Activated gamma-delta T cell treated with Interleukin-2 at 50 U/mL for 16 hours (primary cell): ENCODE measurements at regions not wholly inside any gene's neighbourhood (a gene's known extent, or its start where the extent isn't known, plus 50 kb on each side); places are given as distances from the start of the nearest gene placed in this dataset.
"Not testable (repeated sequence)": the region's sequence is repeated elsewhere in the genome, so short reads cannot be mapped to it uniquely, and the experiment has no call there.

ENCODE experiments used
- DNase-seq: peaks from one replicate; pipeline ENCODE4 v3.0.0-alpha.2; 2020

GRCh38 chr21:27525780-27526179 lies 558.9 kb upstream of the ADAMTS5 start:
- DNase-seq: no peak

- no peak for DNase-seq
Observed at GRCh38 chr21:27519361-27519760, 552.5 kb upstream of the ADAMTS5 start.

- DNase-seq: not testable (repeated sequence)
Observed at GRCh38 chr21:27517177-27517576, 550.3 kb upstream of the ADAMTS5 start.

DNA sequence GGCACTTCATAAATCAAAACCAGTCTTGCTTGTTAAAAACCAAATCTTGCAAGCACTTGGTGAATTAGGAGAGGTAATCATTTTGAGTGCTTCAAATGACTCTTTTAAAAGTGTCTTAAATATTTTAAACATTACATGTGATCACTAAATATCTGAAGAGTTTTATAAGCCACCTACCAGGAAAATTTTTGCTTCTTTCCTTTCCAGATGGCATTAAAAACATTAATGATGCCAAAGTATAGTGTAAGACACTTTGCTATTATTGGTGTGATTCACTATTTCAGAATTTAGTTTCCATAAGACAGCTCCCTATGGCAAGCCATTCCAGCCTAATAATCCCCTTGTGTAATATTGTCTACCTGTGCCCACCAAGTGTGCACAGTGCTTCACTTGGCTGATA lies 548.8 kb upstream of the ADAMTS5 start:
- no peak for DNase-seq

DNA sequence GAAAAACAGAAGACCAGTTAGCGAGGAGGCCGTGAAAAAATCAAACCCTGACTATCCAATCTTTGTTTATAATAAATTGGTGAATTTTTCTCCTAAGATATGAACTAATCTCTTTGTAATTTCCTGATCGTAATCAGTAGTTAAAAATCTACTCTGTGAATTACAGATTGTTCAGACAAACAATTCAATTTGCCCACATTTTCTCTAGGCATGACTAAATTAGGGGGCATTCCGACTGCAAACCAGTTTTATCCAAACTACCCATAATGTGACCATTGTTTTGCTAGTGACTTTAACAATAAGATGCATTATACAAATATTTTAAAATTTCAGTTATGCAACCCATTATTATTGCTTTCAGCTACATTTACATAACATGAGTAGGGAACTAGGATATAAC lies 546.9 kb upstream of the ADAMTS5 start:
- DNase-seq: no peak

GRCh38 chr21:27513016-27513415 lies 546.1 kb upstream of the ADAMTS5 start:
- DNase-seq: no peak

- DNase-seq: no peak
Observed at GRCh38 chr21:27511233-27511632, 544.3 kb upstream of the ADAMTS5 start.

- DNase-seq: no peak
Observed at GRCh38 chr21:27507695-27508094, 540.8 kb upstream of the ADAMTS5 start.

- DNase-seq: no peak
Observed at GRCh38 chr21:27505516-27505915, 538.6 kb upstream of the ADAMTS5 start.

- no peak for DNase-seq
Observed at GRCh38 chr21:27502801-27503200, 535.9 kb upstream of the ADAMTS5 start.

GRCh38 chr21:27498025-27498424 lies 531.1 kb upstream of the ADAMTS5 start:
- DNase-seq: no peak

GRCh38 chr21:27495836-27496235 lies 528.9 kb upstream of the ADAMTS5 start:
- no peak for DNase-seq

DNA sequence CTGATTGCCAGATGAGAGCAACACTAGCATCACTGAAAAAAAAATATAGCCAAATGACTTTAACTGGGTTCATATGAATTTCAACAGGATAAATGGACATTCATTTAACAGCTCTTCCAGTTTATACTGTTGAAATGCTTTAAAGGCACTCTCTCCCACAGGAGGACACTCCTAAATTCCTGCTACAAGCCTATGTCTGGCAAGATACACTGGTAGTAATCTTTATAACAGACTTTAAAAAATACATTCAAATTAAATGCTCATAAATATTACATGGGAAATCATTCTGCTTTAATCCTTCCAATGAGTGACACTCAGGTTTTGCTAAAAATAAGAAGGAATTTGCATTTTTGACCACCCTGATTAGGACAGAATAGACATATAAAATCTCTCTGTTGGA lies 526.7 kb upstream of the ADAMTS5 start:
- DNase-seq: no peak

DNA sequence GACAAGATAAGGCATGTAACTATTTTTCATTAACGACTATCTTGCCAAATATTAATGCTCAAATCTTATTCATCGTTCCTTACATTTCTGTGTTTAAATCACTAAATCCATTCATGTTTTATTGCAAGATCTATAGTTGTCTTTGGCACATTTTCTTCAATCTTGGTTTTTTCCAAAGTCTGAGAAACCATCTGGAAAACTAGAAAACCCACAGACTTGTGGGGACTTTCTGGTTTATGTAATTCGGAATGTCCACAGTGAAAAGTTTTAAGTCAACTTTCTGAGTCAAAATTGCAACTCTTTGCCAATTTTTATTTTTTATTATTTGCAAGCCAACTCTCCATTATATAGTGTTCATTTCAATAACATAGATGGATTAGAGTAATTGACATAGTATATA lies 520.8 kb upstream of the ADAMTS5 start:
- no peak for DNase-seq

GRCh38 chr21:27480841-27481261 lies 514.0 kb upstream of the ADAMTS5 start:
- DNase-seq: no peak

- no peak for DNase-seq
Observed at GRCh38 chr21:27477296-27477695, 510.4 kb upstream of the ADAMTS5 start.

DNA sequence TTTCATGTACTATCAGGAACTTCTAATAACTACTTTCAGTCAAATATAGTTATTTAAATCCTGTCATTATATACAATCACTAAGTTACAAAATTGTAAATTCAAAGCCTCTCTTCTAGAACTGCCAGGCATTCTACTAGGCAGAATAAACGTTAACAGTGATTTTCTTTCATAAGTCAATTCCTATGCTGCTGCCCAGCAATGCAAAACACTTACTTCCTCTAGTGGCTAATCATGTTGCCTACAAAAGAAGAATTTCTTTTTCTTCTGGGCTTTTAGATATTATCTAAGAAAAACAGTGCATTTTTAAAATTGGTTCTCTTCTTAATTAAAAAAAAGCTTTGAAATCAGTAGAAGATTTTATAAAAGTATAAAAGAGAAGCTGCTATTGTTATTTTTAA lies 509.8 kb upstream of the ADAMTS5 start:
- no peak for DNase-seq

DNA sequence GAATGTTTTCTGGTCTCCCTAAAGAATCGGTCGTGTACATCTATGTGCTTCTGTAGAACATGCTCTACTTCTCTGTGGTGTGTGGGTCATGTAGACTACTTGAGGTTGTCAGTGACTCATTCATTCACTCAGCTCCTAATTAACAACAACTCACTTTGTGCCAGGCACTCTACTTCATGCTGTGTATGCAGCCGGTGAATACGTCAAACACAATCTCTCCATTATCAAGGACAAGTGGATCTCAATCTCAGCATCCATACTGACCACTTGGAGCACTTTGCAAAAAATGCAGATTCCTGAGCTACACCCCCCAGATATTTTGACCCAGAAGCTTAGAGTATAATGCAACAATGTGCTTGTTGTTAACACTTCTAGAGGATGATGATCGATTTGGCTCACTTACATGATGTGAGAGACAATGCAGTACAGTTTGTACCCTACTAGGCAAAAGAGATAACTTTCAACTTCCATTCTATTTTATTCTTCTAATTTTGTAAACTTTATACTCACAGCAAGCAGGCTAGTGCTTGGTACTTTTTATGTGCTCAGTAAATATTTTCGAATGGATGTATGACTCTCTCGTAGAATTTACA lies 508.6 kb upstream of the ADAMTS5 start:
- no peak for DNase-seq

DNA sequence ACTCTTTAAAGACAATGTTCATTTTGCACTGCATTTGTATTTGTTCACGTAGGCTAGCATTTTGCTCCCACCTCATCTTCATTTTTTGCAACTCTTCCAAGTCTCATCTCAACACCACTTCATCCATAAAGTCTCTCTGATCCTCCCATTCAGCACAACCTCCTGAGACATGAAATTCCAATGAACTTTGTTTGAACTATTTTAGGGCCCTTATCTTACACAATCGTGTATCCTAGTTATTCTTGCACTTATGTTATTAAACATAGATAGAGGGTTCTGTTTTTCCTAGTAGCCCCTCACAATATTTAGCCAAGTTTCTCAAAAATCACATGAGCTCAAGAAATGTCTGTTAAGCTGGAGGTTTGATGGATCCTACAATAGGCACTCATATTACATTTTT lies 500.5 kb upstream of the ADAMTS5 start:
- no peak for DNase-seq

GRCh38 chr21:27466140-27466539 lies 499.3 kb upstream of the ADAMTS5 start:
- DNase-seq: no peak

DNA sequence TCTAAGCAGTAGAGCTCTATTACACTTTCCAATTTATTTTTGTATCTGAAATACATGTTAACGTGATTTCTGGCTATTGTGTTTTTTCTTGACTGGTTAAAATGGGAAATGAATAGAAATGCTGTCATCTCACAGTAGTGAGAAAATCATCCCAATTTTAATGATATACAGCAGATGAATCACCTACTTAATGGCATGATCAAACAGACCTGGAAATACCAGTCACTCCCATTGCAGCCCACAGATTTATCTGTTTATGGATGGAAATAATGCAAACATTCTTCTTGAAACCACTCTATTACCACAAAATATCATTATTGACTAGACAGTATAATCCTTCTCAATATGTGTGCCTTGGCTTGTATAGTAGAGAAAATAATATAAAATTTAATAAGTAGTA lies 497.8 kb upstream of the ADAMTS5 start:
- no peak for DNase-seq

DNA sequence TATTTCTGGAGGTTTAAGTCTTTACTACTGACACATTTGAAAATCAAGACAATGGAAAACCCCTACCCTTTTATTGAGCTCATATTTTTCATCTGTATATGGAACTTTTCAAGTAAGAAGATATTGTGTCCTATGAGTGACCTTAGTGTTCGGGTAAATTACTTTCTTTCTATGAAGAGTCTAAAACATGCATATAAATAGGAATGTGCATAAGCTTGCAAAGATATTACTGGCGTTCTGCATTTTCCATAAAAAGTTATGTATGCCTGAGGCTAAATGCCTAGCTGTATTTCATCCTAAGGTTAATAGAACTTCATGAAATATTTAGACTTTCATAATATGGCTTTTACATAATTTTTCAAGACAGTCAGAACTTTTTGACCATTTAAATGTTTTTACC lies 495.8 kb upstream of the ADAMTS5 start:
- DNase-seq: no peak

DNA sequence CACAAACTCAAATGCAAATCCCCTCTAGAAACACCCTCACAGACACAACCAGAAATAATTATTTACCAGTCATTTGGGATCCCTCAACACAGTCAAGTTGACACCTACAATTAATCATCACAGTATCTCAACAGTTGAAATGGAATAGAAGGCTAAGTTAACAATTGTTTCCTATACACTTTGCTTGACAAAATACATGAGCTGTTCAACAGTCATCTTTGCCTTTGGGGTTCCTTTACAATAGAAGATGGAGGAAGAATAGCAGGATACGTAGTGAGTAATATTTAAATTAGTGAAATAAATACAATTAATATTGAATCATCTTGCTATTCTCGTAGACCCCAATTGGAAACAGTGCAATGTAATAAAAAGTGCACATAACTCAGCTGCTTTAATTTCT lies 487.3 kb upstream of the ADAMTS5 start:
- DNase-seq: no peak

DNA sequence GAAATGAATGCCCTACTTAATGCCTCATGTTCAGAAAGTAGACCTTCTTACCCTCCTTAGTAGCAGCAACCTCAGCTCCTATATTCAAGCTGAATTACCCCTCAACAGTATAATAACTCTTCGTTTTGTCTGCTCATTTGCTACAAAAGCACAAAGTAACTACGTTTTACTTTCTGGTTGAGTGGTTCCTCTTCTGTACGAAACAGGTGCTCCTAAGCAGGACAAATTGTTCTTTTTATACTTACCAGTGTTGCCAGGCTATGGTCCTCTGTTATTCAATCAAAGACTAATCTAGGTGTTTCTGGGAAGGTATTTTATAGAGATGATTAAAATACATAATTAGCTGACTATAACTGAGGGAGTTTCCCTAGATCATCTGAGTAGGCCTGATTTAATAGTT lies 484.2 kb upstream of the ADAMTS5 start:
- no peak for DNase-seq

GRCh38 chr21:27450216-27450615 lies 483.3 kb upstream of the ADAMTS5 start:
- DNase-seq: no peak

DNA sequence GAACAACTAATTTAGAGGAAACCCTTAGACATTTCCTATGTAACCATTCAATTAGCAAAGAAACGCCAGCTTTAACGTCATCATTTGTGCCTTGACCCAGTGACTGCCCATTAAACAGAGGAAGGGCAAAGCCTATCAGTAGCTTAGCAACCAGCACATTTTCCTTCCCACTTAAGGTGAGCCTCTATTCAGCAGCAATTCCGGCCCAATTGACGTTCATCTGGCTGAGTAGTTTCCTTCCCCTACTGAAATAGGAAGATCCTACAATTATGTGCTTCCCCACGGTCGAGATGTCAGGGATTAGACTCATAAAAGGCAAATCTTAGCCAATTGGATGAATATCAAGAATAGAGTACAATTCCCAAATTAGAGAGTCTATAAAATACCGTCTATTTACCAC lies 482.1 kb upstream of the ADAMTS5 start:
- DNase-seq: no peak
